ENCODE measurements at regions not wholly inside any gene's neighbourhood (a gene's known extent, or its start where the extent isn't known, plus 50 kb on each side); places are given as distances from the start of the nearest gene placed in this dataset.

- H3K4me1 ChIP-seq (ENCODE audit: control insufficient read depth in 1 of 2, insufficient read depth in 2 of 2, low read depth in 1 of 2, low read length in 1 of 2): no peaks in the 10 kb centered on the region
- DNase-seq: no peak
- no peak overlapping the region for H3K4me2 ChIP-seq
- H4K20me1 ChIP-seq (ENCODE audit: insufficient read depth): no peaks in the 10 kb centered on the region
- ChIA-PET POLR2A (no interaction called here), CTCF (no interaction called here)
- no peaks in the 10 kb centered on the region for H3F3A ChIP-seq (replicated peaks; ENCODE audit: insufficient read depth)
- no peaks in the 10 kb centered on the region for H3K79me2 ChIP-seq (ENCODE audit: insufficient read depth)
- 0 out of 2 replicates have a peak, but pooled peaks cover 5% of the 10 kb centered on the region for H3K9me2 ChIP-seq
- no peak overlapping the region for H3K4me3 ChIP-seq (ENCODE audit: low read depth in 2 of 2, low read length in 1 of 2)
- H3K9me3 ChIP-seq: no peaks in the 10 kb centered on the region; the same call in 1 of the 2 replicates
- no peak overlapping the region for H2AFZ ChIP-seq (ENCODE audit: low read depth)
- H3K27me3 ChIP-seq (ENCODE audit: insufficient read depth): no peaks in the 10 kb centered on the region
- TF ChIP-seq RFX5 (IDR thresholded peaks at IDR 0.05; ENCODE audit: low read length) (no peak), POLR2AphosphoS5 (IDR thresholded peaks at IDR 0.05; ENCODE audit: low read depth, low read length) (no peak), SIN3A (IDR thresholded peaks at IDR 0.05; ENCODE audit: borderline replicate concordance, low read depth, low read length) (no peak)
- H3K27ac ChIP-seq (ENCODE audit: low read depth in 2 of 2, low read length in 1 of 2): no peak overlapping the region
- no peak overlapping the region for H3K9ac ChIP-seq
- 28% methylated on average over 3 of the region's 3 CpGs for WGBS (ENCODE audit: low lambda C conversion rate)
- no peaks in the 10 kb centered on the region for H3K36me3 ChIP-seq (replicated peaks in 1 of 2; ENCODE audit: control insufficient read depth in 1 of 2, insufficient read depth in 2 of 2, low read length in 1 of 2)
Measured at GRCh38 chr2:194079989-194080388, 1577.0 kb upstream of the SLC39A10 start.

GRCh38 chr2:194077366-194077765 lies 1579.7 kb upstream of the SLC39A10 start:
- Histone ChIP-seq H3K4me2 (no peak overlapping the region), H3K79me2 (ENCODE audit: insufficient read depth) (no peaks in the 10 kb centered on the region)

GRCh38 chr2:194062401-194062800 lies 1594.6 kb upstream of the SLC39A10 start:
- H3K79me2 ChIP-seq (ENCODE audit: insufficient read depth): no peaks in the 10 kb centered on the region
- H2AFZ ChIP-seq (ENCODE audit: low read depth): peak overlapping the region; percentile 7; the same call in 1 of the 2 replicates
- H3K9ac ChIP-seq: no peak overlapping the region
- no peak for DNase-seq
- ChIA-PET POLR2A (no interaction called here), CTCF (no interaction called here)
- peaks cover 3% of the 10 kb centered on the region; the same call in 1 of the 2 replicates for H3K9me3 ChIP-seq
- H3F3A ChIP-seq (replicated peaks; ENCODE audit: insufficient read depth): peaks cover 3% of the 10 kb centered on the region
- H3K9me2 ChIP-seq: no peaks in the 10 kb centered on the region
- 6% methylated on average over 3 of the region's 3 CpGs for WGBS (ENCODE audit: low lambda C conversion rate)
- no peaks in the 10 kb centered on the region for H3K27me3 ChIP-seq (ENCODE audit: insufficient read depth)
- H3K4me2 ChIP-seq: no peak overlapping the region
- no peak overlapping the region for H3K4me3 ChIP-seq (ENCODE audit: low read depth in 2 of 2, low read length in 1 of 2)
- TF ChIP-seq GATA2 (CRISPR knock-in tag; IDR thresholded peaks at IDR 0.05) (no peak), MEF2A (IDR thresholded peaks at IDR 0.05; ENCODE audit: borderline replicate concordance, low read depth) (no peak), ZBTB33 (IDR thresholded peaks at IDR 0.05; ENCODE audit: borderline replicate concordance, low read depth) (no peak), MXI1 (IDR thresholded peaks at IDR 0.05; ENCODE audit: low read depth, low read length) (no peak), RFX5 (IDR thresholded peaks at IDR 0.05; ENCODE audit: low read length) (no peak), SIN3A (IDR thresholded peaks at IDR 0.05; ENCODE audit: borderline replicate concordance, low read depth, low read length) (no peak), PBX3 (IDR thresholded peaks at IDR 0.05) (no peak), CTCF (IDR thresholded peaks at IDR 0.05) (no peak), USF2 (IDR thresholded peaks at IDR 0.05; ENCODE audit: borderline replicate concordance, low read depth, low read length) (no peak), EP300 (IDR thresholded peaks at IDR 0.05; ENCODE audit: borderline replicate concordance in 1 of 2, low read depth in 1 of 2, low read length in 1 of 2) (no peak)
- H4K20me1 ChIP-seq (ENCODE audit: insufficient read depth): no peaks in the 10 kb centered on the region
- H3K4me1 ChIP-seq (ENCODE audit: control insufficient read depth in 1 of 2, insufficient read depth in 2 of 2, low read depth in 1 of 2, low read length in 1 of 2): no peaks in the 10 kb centered on the region
- H3K27ac ChIP-seq (ENCODE audit: low read depth in 2 of 2, low read length in 1 of 2): no peak overlapping the region
- no peaks in the 10 kb centered on the region for H3K36me3 ChIP-seq (replicated peaks in 1 of 2; ENCODE audit: control insufficient read depth in 1 of 2, insufficient read depth in 2 of 2, low read length in 1 of 2)

More at GRCh38 chr2:194077366-194077765, 1579.7 kb upstream of the SLC39A10 start:
- Histone ChIP-seq H3K4me1 (ENCODE audit: control insufficient read depth in 1 of 2, insufficient read depth in 2 of 2, low read depth in 1 of 2, low read length in 1 of 2) (no peaks in the 10 kb centered on the region), H4K20me1 (ENCODE audit: insufficient read depth) (no peaks in the 10 kb centered on the region), H2AFZ (ENCODE audit: low read depth) (no peak overlapping the region), H3K9me2 (no peaks in the 10 kb centered on the region), H3F3A (replicated peaks; ENCODE audit: insufficient read depth) (no peaks in the 10 kb centered on the region), H3K27ac (ENCODE audit: low read depth in 2 of 2, low read length in 1 of 2) (no peak overlapping the region), H3K9ac (no peak overlapping the region), H3K27me3 (ENCODE audit: insufficient read depth) (no peaks in the 10 kb centered on the region), H3K36me3 (replicated peaks in 1 of 2; ENCODE audit: control insufficient read depth in 1 of 2, insufficient read depth in 2 of 2, low read length in 1 of 2) (no peaks in the 10 kb centered on the region), H3K9me3 (no peaks in the 10 kb centered on the region), H3K4me3 (ENCODE audit: low read depth in 2 of 2, low read length in 1 of 2) (no peak overlapping the region)
- ChIA-PET POLR2A (no interaction called here), CTCF (interaction anchor here (0.7 kb wide), 1 partner anchor 11 kb away, joined by 3 read pairs; no protein-coding TSS in a partner anchor)
- TF ChIP-seq SMC3 (IDR thresholded peaks at IDR 0.05; ENCODE audit: low read depth, low read length) (no peak), NFIC (IDR thresholded peaks at IDR 0.05; ENCODE audit: borderline replicate concordance) (no peak)
- no peak for DNase-seq
